ENCODE measurements at regions not wholly inside any gene's neighbourhood (a gene's known extent, or its start where the extent isn't known, plus 50 kb on each side); places are given as distances from the start of the nearest gene placed in this dataset.

DNA sequence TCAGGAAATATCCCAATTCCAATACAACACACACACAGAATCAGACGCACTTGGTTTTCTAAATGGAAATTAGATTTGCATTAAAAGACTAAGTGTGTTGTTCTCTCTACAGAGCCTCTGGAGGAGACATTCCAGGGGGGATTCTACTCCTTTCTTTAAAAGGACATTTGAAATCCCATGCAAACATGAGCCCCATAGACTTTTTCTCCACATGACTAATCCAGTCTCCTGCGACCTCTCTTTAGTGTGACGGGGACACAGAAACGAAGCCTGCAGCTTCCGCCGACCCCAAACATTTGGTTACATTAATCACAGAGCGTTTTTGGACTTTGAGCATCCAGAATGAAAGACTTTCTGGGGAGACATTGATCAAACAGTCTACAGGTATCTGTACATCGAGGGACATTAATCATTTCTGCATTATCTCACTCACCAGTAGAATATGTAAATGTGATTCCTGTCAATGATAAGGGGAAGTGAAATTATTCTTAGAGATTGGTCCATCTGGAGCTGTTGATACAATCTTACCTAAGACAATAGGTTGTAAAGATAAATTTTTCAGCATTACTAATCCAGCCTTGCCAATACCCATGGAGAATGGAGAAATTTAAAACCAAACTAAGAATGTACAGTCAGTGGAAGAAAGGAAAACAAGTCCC lies 103.4 kb upstream of the IRX3 start:
- no peak for DNase-seq (ENCODE audit: low read depth, low spot score)
- in situ Hi-C loops (cut with HindIII; ENCODE audit: low sequenced_read_pairs): no loop called here
- H3K4me3 ChIP-seq (ENCODE audit: low read depth, low read length): no peak overlapping the region
- TF ChIP-seq, protein P1, sequence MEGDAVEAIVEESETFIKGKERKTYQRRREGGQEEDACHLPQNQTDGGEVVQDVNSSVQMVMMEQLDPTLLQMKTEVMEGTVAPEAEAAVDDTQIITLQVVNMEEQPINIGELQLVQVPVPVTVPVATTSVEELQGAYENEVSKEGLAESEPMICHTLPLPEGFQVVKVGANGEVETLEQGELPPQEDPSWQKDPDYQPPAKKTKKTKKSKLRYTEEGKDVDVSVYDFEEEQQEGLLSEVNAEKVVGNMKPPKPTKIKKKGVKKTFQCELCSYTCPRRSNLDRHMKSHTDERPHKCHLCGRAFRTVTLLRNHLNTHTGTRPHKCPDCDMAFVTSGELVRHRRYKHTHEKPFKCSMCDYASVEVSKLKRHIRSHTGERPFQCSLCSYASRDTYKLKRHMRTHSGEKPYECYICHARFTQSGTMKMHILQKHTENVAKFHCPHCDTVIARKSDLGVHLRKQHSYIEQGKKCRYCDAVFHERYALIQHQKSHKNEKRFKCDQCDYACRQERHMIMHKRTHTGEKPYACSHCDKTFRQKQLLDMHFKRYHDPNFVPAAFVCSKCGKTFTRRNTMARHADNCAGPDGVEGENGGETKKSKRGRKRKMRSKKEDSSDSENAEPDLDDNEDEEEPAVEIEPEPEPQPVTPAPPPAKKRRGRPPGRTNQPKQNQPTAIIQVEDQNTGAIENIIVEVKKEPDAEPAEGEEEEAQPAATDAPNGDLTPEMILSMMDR (IDR thresholded peaks at IDR 0.05; ENCODE audit: low read depth, low read length): no peak

- H3K4me3 ChIP-seq (ENCODE audit: low read depth, low read length): no peak overlapping the region
- in situ Hi-C loops (cut with HindIII; ENCODE audit: low sequenced_read_pairs): no loop called here
- TF ChIP-seq, protein P1 (IDR thresholded peaks at IDR 0.05; ENCODE audit: low read depth, low read length): no peak
- DNase-seq (ENCODE audit: low read depth, low spot score): no peak
These were observed 98.6 kb upstream of the IRX3 start for GRCh38 chr16:54385141-54385540.

GRCh38 chr16:54381601-54382313 lies 95.2 kb upstream of the IRX3 start:
- no peak overlapping the region for H3K4me3 ChIP-seq (ENCODE audit: low read depth, low read length)
- no peak for DNase-seq (ENCODE audit: low read depth, low spot score)
- in situ Hi-C loops (cut with HindIII; ENCODE audit: low sequenced_read_pairs): no loop called here
- TF ChIP-seq, protein P1 (IDR thresholded peaks at IDR 0.05; ENCODE audit: low read depth, low read length): no peak

DNA sequence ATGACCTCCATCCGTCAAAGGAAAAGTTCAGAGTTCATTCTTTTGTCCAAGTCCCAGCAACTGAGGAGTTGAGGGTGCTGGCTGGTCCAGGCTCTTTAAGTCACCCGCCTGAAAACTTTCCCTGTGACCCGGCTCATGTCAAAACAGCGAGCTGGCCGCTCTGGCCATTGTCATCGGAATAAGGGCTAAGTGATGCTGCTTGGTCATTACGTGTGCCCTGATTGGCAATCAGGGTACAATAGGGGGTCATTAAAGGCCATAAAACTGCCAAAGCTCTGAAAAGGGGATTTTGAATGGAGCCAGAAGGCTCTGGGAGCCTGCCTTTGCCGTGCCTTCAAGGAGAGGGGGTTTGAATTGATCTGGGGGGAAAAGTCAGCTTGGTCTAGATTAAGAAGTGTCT lies 88.5 kb upstream of the IRX3 start:
- TF ChIP-seq, protein P1 (IDR thresholded peaks at IDR 0.05; ENCODE audit: low read depth, low read length): no peak
- H3K4me3 ChIP-seq (ENCODE audit: low read depth, low read length): no peak overlapping the region
- no peak for DNase-seq (ENCODE audit: low read depth, low spot score)
- in situ Hi-C loops (cut with HindIII; ENCODE audit: low sequenced_read_pairs): no loop called here

DNA sequence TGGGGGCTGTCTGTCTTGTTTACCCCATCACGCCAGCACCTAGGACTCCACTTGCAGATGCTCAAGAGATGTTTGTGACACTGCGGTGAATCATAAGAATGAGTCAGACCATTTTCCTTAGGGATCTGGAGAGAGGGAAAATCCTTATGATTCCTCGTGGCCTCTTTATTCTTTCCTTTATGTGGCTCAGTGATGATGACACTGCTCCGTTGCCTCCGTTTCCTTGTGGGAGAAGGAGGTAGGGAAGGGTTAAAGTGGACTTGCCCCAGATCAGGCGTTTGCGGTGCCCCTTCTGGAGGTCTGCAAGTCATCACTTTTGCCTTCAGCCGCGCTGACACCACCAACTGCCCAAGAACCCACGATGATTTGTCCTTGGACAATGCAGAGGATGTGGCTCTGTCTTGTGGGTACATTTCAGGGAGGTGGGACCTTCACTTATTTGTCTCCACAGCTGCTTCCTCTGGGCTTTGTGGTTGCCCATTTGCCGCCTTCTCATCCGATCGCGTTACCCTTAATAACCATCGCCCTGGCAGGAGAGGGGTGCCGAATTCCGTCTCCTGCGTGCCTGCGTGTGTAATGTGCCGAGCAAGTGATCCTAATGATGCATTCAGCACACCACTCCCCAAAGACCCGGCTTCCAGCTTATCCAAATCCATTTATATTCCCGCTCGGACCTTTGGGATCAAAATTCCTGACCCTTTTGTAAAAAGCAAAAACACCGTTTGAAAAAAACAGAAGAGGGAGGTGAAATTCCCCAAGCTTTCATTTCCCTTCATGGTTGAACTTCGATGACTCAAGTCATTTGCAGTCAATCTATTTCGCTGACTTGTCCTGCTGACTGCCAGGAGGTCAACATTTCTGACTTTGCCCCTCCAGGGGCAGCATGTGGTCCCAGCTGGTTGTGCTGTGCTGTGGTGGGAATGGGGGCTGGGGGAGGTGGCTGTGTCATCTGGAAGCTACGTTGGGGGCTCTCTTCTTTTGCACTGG lies 87.2 kb upstream of the IRX3 start:
- DNase-seq (ENCODE audit: low read depth, low spot score): peak; percentile 81
- TF ChIP-seq, protein P1 (IDR thresholded peaks at IDR 0.05; ENCODE audit: low read depth, low read length): no peak
- H3K4me3 ChIP-seq (ENCODE audit: low read depth, low read length): peak overlapping the region; percentile 21
- in situ Hi-C loops (cut with HindIII; ENCODE audit: low sequenced_read_pairs): no loop called here

- no peak for DNase-seq (ENCODE audit: low read depth, low spot score)
- H3K4me3 ChIP-seq (ENCODE audit: low read depth, low read length): no peak overlapping the region
- in situ Hi-C loops (cut with HindIII; ENCODE audit: low sequenced_read_pairs): no loop called here
- TF ChIP-seq, protein P1 (IDR thresholded peaks at IDR 0.05; ENCODE audit: low read depth, low read length): no peak
These were observed 83.9 kb upstream of the IRX3 start for GRCh38 chr16:54370278-54371040.

All from astrocyte of the spinal cord (primary cell).